ENCODE measurements at regions not wholly inside any gene's neighbourhood (a gene's known extent, or its start where the extent isn't known, plus 50 kb on each side); places are given as distances from the start of the nearest gene placed in this dataset.

GRCh38 chr16:6096931-6097670 is 999.5 kb upstream of the EEF2KMT start:
- Histone ChIP-seq H3K4me3 (no peak overlapping the region), H3K27ac (ENCODE audit: low read depth in 1 of 2, low read length in 1 of 2) (no peak overlapping the region), H3K9ac (ENCODE audit: insufficient read depth in 1 of 2, low read length in 2 of 2) (no peak overlapping the region), H3K9me3 (ENCODE audit: control insufficient read depth in 4 of 4, insufficient read depth in 3 of 4, low read length in 3 of 4) (peaks cover 0 to 7% (median under 1%) of the 10 kb centered on the region in 4 donors), H3K36me3 (ENCODE audit: control insufficient read depth in 4 of 4, insufficient read depth in 4 of 4, low read length in 4 of 4) (no peaks in the 10 kb centered on the region), H3K27me3 (ENCODE audit: control insufficient read depth in 3 of 3, insufficient read depth in 3 of 3, low read length in 2 of 3) (no peaks in the 10 kb centered on the region), H3K4me1 (ENCODE audit: control insufficient read depth in 5 of 5, insufficient read depth in 5 of 5, low read length in 5 of 5) (no peaks in the 10 kb centered on the region)
- WGBS, 2 donors = 81 to 84% methylated on average over 7 of the region's 7 CpGs
- ATAC-seq (ENCODE audit: insufficient read depth, low FRiP score) = no peak
- TF ChIP-seq CTCF (IDR thresholded peaks at IDR 0.05; ENCODE audit: control extremely low read depth, extremely low read depth) = no peak
- no peak for DNase-seq

- no peak overlapping the region for H3K9ac ChIP-seq (ENCODE audit: insufficient read depth in 1 of 2, low read length in 2 of 2)
- WGBS, 2 donors = 69 to 76% methylated on average over 5 of the region's 5 CpGs
- no peaks in the 10 kb centered on the region for H3K27me3 ChIP-seq (ENCODE audit: control insufficient read depth in 3 of 3, insufficient read depth in 3 of 3, low read length in 2 of 3)
- H3K27ac ChIP-seq (ENCODE audit: low read depth in 1 of 2, low read length in 1 of 2) = no peak overlapping the region
- ATAC-seq (ENCODE audit: insufficient read depth, low FRiP score) = no peak
- H3K36me3 ChIP-seq (ENCODE audit: control insufficient read depth in 4 of 4, insufficient read depth in 4 of 4, low read length in 4 of 4) = no peaks in the 10 kb centered on the region
- H3K9me3 ChIP-seq (ENCODE audit: control insufficient read depth in 4 of 4, insufficient read depth in 3 of 4, low read length in 3 of 4) = peaks cover 0 to 7% (median under 1%) of the 10 kb centered on the region in 4 donors
- peak in 1 of 3 donors; percentile 0 for DNase-seq
- no peaks in the 10 kb centered on the region for H3K4me1 ChIP-seq (ENCODE audit: control insufficient read depth in 5 of 5, insufficient read depth in 5 of 5, low read length in 5 of 5)
- no peak overlapping the region for H3K4me3 ChIP-seq
- TF ChIP-seq CTCF (IDR thresholded peaks at IDR 0.05; ENCODE audit: control extremely low read depth, extremely low read depth) = no peak
These were observed 997.8 kb upstream of the EEF2KMT start for GRCh38 chr16:6095414-6095813.

- H3K27me3 ChIP-seq (ENCODE audit: control insufficient read depth in 3 of 3, insufficient read depth in 3 of 3, low read length in 2 of 3) = no peaks in the 10 kb centered on the region
- DNase-seq = no peak
- H3K27ac ChIP-seq (ENCODE audit: low read depth in 1 of 2, low read length in 1 of 2) = no peak overlapping the region
- ATAC-seq (ENCODE audit: insufficient read depth, low FRiP score) = no peak
- H3K4me1 ChIP-seq (ENCODE audit: control insufficient read depth in 5 of 5, insufficient read depth in 5 of 5, low read length in 5 of 5) = no peaks in the 10 kb centered on the region
- no peaks in the 10 kb centered on the region for H3K36me3 ChIP-seq (ENCODE audit: control insufficient read depth in 4 of 4, insufficient read depth in 4 of 4, low read length in 4 of 4)
- WGBS, 2 donors = 87 to 93% methylated on average over 3 of the region's 3 CpGs
- no peak for TF ChIP-seq CTCF (IDR thresholded peaks at IDR 0.05; ENCODE audit: control extremely low read depth, extremely low read depth)
- peaks cover 0 to 8% (median 4%) of the 10 kb centered on the region in 4 donors for H3K9me3 ChIP-seq (ENCODE audit: control insufficient read depth in 4 of 4, insufficient read depth in 3 of 4, low read length in 3 of 4)
- no peak overlapping the region for H3K4me3 ChIP-seq
- H3K9ac ChIP-seq (ENCODE audit: insufficient read depth in 1 of 2, low read length in 2 of 2) = no peak overlapping the region
These were observed 993.4 kb upstream of the EEF2KMT start for GRCh38 chr16:6091021-6091420.

Measured in lung (tissue), 11 donors.